Stimulated activated CD8-positive, alpha-beta memory T cell treated with anti-CD3 and anti-CD28 coated beads, Interleukin-4, amount 100 ng/mL, for 4 hours (primary cell): ENCODE measurements at regions not wholly inside any gene's neighbourhood (a gene's known extent, or its start where the extent isn't known, plus 50 kb on each side); places are given as distances from the start of the nearest gene placed in this dataset.
"Not testable (repeated sequence)": the region's sequence is repeated elsewhere in the genome, so short reads cannot be mapped to it uniquely, and the experiment has no call there.

ENCODE experiments used
- DNase-seq, 2 donors: peaks; one replicate each; pipeline ENCODE4 v3.0.0-alpha.2; 2020; ENCODE audit warnings: low read depth in 2 of 2, low spot score in 1 of 2

GRCh38 chr4:188650516-188650915 is 511.3 kb downstream of the TRIML1 start:
- no peak for DNase-seq

GRCh38 chr4:188657365-188657764 is 518.1 kb downstream of the TRIML1 start:
- no peak for DNase-seq

GRCh38 chr4:188658958-188659522 is 519.8 kb downstream of the TRIML1 start:
- DNase-seq, result no peak

GRCh38 chr4:188660796-188661195 is 521.6 kb downstream of the TRIML1 start:
- no peak for DNase-seq

GRCh38 chr4:188661502-188661901 is 522.3 kb downstream of the TRIML1 start:
- no peak for DNase-seq

GRCh38 chr4:188663369-188663768 is 524.1 kb downstream of the TRIML1 start:
- no peak for DNase-seq

GRCh38 chr4:188665491-188666457 is 526.5 kb downstream of the TRIML1 start:
- DNase-seq, result no peak

- DNase-seq, result not testable (repeated sequence)
These were observed 539.5 kb downstream of the TRIML1 start for GRCh38 chr4:188678691-188679090.

GRCh38 chr4:188680004-188680666 is 540.9 kb downstream of the TRIML1 start:
- no peak for DNase-seq

GRCh38 chr4:188680667-188681063 is 541.4 kb downstream of the TRIML1 start:
- DNase-seq, result no peak

- DNase-seq, result no peak
These were observed 543.1 kb downstream of the TRIML1 start for GRCh38 chr4:188682321-188682720.

- DNase-seq, result no peak
These were observed 544.3 kb downstream of the TRIML1 start for GRCh38 chr4:188683571-188683970.

GRCh38 chr4:188688956-188689355 is 549.7 kb downstream of the TRIML1 start:
- no peak for DNase-seq

- DNase-seq, result no peak
These were observed 552.6 kb downstream of the TRIML1 start for GRCh38 chr4:188691811-188692210.

GRCh38 chr4:188695261-188695660 is 556.0 kb downstream of the TRIML1 start:
- no peak for DNase-seq

- no peak for DNase-seq
These were observed 558.0 kb downstream of the TRIML1 start for GRCh38 chr4:188697243-188697642.

- no peak for DNase-seq
These were observed 562.7 kb downstream of the TRIML1 start for GRCh38 chr4:188701952-188702351.

- DNase-seq, result no peak
These were observed 565.0 kb downstream of the TRIML1 start for GRCh38 chr4:188704288-188704687.

GRCh38 chr4:188707036-188707435 is 567.8 kb downstream of the TRIML1 start:
- no peak for DNase-seq

- DNase-seq, result no peak
These were observed 575.3 kb downstream of the TRIML1 start for GRCh38 chr4:188714501-188714900.

GRCh38 chr4:188714907-188715306 is 575.7 kb downstream of the TRIML1 start:
- DNase-seq, result no peak

GRCh38 chr4:188717661-188718060 is 578.4 kb downstream of the TRIML1 start:
- no peak for DNase-seq
